Muscle of arm (tissue), 1 donor: ENCODE measurements at regions not wholly inside any gene's neighbourhood (a gene's known extent, or its start where the extent isn't known, plus 50 kb on each side); places are given as distances from the start of the nearest gene placed in this dataset.
"Not testable (repeated sequence)": the region's sequence is repeated elsewhere in the genome, so short reads cannot be mapped to it uniquely, and the experiment has no call there.

Experiments used
- DNase-seq: peaks from one replicate; pipeline ENCODE4 v3.0.0-alpha.2; 2013

DNA sequence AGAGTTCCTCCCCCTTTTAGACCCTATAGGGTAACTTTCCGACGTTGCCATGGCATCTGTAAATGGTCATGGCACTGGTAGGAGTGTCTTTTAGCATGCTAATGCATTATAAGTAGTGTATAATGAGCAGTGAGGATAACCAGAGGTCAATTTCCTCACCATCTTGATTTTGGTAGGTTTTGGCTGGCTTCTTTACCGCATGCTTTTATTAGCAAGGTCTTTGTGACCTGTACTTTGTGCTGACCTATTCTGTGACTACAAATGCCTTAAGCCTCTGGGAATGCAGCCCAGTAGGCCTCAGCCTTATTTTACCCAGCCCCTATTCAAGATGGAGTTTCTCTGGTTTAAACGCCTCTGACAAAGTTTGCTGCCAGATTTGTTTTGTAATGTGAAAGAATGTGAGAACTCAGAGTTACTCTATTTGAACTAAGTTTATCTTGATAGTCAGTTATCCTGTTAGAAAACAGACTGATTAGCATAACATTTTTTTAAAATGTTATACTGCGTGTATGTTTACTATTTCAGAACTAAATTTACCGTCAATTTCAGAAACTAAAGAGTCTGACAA lies 111.3 kb upstream of the PRSS16 start:
- no peak for DNase-seq

DNA sequence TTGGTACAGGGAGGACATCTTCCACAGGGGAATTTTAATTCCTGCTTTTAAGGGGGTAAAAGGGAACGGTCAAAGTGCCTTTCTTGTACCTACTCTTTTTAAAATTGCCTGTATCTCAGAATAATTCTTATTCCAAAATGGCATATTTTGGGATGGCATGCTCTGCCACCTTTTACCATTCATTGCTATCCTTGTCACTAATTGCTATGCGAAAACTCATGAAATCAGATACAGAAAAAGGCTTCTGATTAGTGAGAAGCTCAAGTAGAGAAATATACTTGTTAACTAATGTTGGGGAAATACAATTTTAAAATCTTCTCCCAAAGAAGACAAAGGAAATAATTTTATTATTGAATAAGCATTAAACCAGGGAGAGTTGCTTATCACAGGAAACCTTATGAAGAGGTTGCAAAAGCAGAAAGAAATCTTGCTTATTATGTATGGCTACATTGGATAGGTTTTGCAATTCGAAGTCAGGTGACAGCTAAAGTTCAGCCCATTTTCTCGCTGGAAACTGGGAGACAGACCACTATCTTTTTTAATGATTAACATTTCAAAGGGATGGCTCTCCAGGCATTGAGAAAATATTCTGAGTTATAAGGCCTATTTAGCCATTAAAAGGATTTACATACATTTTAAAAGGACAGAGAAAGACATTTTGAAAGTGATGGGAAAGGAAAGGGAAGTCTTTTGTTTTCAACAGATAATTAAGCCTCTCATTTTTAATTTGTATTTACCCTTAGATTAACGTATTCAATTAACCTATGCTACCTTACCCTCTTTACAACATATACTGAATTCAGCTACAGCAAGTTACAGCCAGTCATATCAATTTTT lies 110.3 kb upstream of the PRSS16 start:
- no peak for DNase-seq

GRCh38 chr6:27138406-27138805 lies 109.1 kb upstream of the PRSS16 start:
- DNase-seq: no peak

DNA sequence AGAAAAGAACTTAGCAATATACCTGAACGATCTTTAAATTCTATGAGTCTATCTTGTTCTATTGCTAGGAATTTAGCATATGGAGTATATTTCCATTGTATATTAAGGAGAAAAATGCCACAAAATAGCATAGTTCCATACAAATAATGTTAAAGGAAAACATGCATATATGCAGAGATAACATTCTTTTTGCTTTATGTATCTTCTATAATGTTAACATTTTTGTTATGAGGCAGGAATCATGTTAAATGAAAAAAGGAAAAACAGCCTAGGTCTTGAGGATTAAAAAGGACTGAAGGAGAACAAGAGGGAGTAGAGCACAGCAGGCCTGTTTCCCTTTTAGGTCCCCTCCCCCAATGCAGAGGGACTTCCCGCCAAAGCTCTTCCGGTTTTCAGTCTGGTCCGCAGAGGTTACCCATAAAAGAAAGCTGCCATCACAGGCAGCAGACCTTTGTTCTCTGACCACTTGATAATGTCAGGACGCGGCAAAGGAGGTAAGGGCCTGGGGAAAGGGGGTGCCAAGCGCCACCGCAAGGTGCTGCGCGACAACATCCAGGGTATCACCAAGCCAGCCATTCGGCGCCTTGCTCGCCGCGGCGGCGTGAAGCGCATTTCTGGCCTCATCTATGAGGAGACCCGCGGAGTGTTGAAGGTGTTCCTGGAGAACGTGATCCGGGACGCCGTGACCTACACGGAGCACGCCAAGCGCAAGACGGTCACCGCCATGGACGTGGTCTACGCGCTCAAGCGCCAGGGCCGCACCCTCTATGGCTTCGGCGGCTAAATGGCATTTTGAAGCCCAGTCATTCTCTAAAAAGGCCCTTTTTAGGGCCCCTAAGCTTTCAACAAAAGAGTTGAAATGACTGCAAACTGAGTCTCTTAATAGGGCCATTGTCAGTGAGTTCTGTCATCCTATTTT lies 108.4 kb upstream of the PRSS16 start:
- peak; percentile 92 for DNase-seq

DNA sequence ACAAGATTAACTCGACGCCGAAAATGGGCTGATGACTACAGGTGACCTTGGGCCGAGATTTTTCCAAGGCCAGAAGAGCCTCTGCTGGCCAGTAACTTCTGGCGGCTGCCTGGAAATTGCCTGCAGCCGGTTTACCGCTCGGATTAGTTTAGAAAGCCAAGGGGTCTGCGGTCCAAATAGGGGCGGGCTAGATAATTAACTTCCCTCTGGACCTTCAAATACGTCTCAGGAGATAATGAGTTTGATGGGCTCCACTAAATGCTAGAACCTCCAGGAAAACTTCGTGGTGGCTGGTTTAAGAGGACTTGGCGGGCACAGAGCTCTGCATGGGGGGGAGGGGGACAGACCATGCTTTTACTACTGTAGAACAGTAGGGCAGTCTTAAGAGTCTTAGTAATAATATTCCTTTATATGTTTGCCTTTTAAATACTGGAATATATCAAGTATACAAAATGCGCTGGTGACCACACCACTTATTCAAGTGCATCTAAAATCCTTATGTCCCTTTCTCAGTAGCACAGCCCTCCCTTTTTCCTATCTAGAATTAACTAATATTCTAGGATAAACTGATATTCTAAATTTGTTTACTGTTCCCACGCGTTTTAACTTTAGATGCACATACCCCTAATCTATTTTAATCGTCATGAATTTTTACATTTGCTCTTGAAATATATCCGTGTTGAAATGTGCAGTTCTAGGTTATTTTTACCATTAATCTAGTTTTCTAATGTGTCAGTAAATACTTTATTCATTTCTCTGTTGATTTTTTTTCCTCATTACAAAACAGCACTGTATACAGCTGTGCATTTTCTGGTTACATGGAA lies 107.5 kb upstream of the PRSS16 start:
- DNase-seq: peak; percentile 58

DNA sequence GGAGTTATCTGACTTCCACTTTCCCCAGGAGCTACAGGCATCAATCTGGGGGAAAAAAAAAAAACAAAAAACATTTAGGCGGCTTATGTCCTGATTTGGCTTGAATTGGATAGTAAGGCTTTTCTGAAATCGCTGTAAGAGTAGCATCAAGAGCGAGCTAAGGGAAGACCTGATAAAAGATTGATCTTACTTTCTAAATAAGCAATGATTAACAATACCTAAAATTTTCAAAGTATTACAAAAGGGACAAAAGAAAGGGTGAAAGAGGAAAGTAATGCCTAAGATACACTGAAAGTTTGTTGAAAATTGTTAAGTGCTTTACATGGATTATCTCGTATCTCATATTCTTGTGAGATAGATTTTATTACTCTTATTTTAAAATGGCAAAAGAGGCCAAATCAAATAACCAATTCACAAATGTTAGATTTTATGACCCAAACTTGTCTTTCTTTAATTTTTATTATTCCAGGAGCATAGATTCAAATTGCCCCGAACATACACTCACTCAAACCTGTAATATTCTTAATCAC lies 106.4 kb upstream of the PRSS16 start:
- no peak for DNase-seq

GRCh38 chr6:27141529-27142015 lies 105.9 kb upstream of the PRSS16 start:
- no peak for DNase-seq

DNA sequence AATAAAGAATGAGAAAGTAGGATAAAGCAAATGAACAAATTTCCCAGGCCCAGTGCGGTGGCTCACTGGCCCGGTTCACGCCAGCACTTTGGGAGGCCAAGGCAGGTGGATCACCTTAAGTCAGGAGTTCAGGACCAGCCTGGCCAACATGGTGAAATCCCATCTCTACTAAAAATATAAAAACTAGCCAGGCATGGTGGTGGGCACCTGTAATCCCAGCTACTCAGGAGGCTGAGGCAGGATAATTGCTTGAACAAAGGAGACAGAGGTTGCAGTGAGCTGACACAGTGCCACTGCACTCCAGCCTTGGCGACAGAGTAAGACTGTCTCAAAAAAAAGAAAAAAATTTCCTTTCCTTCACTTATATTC lies 104.5 kb upstream of the PRSS16 start:
- not testable (repeated sequence) for DNase-seq

GRCh38 chr6:27143474-27144026 lies 104.0 kb upstream of the PRSS16 start:
- no peak for DNase-seq

DNA sequence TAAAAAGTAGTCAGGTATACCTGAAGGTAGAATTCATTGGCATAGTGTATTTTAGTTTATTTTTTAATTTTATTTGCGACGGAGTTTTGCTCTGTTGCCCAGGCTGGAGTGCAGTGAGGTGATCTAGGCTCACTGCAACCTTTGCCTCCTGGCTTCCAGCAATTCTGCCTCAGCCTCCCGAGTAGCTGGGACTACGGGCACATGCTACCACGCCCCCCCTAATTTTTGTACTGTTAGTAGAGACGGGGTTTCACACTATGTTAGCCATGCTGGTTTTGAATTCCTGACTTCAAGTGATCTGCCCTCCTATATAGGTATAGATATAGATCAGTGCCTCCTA lies 102.8 kb upstream of the PRSS16 start:
- DNase-seq: no peak

DNA sequence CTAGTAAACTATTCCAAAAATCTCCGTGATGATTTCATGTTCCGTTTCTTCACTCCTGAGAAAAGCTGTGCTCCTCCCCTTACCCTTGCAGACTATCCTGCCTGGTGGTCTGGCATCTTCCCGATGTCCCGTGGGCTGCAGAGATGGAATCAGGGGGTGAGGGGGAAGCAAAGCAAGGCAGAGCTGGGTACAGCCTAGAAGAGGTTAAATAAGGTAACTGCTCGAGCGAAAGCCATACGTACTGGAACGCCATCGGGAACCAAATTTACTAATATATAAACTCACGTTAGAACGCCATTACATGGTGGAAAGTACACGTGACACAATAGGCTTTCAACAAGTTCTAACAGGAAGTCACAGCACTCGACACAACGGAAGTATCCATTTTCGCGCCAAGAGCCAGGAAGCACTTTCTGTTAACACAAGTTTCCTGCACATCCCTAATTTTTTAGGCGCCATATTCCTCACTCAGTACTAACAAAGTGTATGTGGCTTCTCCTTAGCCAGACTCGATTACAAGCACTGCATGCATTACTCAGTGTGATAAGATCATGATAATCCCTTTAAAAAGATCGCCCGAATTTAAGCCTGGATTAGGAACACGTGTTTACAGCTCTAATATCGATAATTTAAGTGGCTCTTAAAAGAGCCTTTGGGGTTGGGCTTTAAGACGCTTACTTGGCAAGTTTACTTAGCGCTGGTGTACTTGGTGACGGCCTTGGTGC lies 101.6 kb upstream of the PRSS16 start:
- peak; percentile 94 for DNase-seq

GRCh38 chr6:27146456-27146705 lies 101.1 kb upstream of the PRSS16 start:
- DNase-seq: not testable (repeated sequence)

- peak; percentile 97 for DNase-seq
Measured at GRCh38 chr6:27146706-27147505, 100.6 kb upstream of the PRSS16 start.

- no peak for DNase-seq
Measured at GRCh38 chr6:27148404-27148795, 99.1 kb upstream of the PRSS16 start.

DNA sequence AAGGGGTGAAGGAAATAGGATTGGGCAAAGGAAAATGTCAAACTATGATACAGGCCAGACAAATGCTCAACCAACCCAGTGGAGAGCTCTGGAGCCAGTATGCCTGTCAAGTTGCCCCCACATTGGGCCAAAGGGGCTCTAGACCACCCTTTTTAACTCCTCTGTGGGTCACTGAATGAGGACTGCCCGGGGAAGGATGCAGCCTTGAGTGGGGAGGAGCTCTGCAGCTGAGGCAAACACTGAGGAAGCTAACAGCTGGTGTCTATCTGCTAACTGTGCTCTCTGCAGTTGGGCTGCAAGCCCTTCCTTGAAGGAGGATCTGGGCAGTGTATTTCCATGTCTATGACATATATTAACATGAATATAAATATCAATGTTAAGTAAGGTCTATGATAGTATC lies 98.4 kb upstream of the PRSS16 start:
- DNase-seq: no peak

GRCh38 chr6:27154696-27155095 lies 92.8 kb upstream of the PRSS16 start:
- no peak for DNase-seq

- DNase-seq: no peak
Measured at GRCh38 chr6:27156874-27157458, 90.5 kb upstream of the PRSS16 start.

- DNase-seq: peak; percentile 59
Measured at GRCh38 chr6:27157459-27158315, 89.8 kb upstream of the PRSS16 start.

DNA sequence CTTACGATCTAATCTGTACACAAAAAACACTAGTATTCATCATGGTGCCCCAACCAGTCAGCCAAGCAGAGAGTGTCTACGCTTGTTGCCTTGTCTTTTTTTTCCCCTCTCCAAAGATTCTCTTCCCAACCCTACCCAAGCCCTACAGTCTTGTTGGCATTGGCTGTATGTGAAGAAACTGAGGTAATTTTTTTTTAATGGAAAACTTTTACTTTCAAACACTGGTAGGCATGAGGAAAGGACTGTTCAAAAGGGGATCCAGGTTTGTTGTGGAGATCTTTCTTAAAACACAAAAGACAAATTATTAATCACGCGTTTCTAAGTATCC lies 89.2 kb upstream of the PRSS16 start:
- no peak for DNase-seq
